CD4-positive, alpha-beta T cell treated with Interleukin-6 for 4 hours (primary cell): ENCODE measurements at regions not wholly inside any gene's neighbourhood (a gene's known extent, or its start where the extent isn't known, plus 50 kb on each side); places are given as distances from the start of the nearest gene placed in this dataset.

ENCODE experiments used
- DNase-seq: peaks from one replicate; pipeline ENCODE4 v3.0.0-alpha.2; 2020; ENCODE audit warnings: mixed read lengths

DNA sequence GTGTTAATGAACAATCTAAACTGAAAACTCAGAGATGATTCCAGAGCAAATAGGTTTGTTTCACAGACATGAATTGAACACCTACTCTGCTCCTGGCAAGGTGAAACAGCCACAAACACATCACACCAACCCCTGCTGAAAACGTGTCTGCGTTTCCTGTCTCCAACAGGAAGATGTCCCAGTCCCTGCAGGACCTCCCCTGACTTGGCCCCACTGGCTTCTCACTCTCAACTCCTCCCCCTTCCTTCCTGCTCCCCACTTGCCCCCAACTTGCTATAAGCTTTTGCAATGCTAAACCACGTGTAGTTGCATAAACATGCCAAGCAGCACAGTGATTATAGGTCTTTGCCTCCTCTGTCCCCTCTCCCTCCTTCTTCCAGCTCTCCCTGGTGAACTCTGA lies 567.6 kb downstream of the BCL11B start:
- DNase-seq: peak; percentile 57

DNA sequence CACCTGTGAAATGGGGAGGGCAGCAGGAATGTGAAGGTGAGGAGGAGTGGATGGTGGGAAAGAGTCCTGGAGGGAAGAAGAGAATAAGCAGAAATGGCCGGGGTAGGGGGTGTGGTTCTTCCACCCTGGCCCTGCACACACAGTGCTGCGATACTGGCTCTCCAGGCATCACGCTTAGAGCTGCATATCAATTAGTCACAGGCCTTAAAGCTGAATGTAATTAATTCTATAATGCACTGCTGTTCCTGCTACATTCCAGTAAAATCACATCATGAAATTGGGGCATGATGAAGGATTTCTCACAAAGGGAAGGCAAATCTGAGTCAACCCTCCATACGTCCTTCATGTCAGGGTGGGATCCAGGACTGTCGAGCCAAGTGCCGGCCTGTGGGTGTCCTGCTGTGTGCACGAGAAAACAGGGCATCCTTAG lies 566.1 kb downstream of the BCL11B start:
- DNase-seq: no peak

DNA sequence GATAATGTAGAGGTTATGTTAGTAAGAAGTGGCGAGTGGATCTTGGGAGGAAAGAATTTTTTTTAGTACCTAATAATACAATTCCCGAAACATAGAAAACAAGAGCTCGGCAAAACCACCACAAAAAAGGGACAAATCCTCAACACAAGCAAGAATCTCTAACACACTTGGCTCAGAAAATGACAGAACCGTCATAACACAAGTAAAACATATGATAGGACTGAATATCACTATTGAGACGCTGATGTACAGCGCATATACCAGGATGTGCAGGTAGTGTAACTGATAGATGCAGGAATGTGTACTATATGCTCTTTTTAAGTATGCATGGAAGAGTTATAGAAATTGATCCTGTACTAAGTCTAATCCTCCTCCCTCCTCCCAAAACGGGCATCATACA lies 564.5 kb downstream of the BCL11B start:
- no peak for DNase-seq

DNA sequence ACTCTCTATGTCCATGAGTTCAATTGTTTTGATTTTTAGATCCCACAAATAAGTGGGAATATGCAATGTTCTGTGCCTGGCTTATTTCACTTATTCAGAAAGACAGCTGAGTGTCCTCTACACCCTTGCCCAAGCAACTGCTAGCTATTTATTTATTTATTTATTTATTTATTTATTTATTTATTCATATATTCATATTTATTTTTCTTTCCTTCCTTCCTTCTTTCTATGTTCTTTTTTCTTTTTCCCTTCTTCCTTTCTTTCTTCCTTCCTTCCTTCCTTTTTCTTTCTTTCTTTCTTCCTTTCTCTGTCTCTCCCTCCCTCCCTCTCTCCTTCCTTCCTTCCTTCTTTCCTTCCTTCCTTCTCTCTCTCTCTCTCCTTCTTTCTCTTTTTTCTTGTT lies 563.4 kb downstream of the BCL11B start:
- no peak for DNase-seq

DNA sequence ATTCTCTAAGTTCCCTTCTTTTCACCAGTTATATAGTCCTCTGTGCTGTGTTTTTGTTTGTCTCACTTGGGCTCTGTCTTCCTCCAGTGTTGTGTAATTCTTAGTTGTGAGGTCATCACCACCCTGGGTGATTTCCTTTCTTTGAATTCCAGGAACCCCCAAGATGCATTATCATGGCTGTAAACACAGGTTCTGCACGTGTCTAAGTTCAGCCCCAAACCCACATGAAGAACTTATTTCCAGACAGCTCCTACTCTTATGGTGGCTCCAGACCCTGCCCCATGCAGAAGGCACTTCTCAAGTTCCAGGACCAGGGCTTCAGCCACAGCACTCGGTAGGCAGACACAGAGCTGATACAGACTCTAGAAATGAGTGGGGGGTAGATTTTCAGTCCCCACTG lies 560.5 kb downstream of the BCL11B start:
- DNase-seq: no peak

DNA sequence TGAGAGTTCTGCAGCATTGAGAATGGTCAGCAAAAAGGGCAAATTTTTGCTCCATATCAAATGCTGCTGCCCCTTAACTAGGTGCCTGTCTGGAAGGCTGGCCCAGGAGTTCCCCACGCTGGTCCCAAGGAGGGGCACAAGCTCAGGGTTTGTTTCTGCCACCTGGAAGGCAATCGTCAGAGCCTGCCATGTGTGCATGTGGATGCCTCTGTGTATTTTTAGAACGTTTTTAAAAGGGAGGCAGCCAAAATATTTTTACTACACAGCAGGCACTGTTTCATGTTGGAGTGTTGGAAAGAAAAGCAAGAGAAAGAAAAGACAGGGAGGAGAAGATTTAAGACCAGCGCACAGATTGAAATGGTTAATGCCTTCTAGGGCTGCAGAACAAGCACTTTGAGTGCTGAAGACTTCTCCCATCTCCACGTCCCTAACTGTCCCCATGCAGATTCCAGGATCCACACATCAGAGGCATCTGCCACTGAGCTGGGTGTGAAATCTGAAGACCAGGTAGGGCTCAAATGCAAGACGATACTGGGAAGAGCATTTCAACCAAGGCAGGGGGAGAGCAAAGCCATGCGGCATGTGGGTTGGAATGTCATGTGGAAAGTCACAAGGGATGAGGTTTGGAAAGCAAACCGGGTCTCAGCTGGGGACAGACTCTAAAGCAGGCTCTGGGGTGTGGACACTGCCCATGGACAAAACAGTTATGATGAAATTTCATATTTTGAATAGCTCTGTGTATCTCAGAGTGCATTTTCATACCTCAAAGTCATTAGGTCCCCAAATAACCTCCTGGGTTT lies 557.2 kb downstream of the BCL11B start:
- DNase-seq: no peak

DNA sequence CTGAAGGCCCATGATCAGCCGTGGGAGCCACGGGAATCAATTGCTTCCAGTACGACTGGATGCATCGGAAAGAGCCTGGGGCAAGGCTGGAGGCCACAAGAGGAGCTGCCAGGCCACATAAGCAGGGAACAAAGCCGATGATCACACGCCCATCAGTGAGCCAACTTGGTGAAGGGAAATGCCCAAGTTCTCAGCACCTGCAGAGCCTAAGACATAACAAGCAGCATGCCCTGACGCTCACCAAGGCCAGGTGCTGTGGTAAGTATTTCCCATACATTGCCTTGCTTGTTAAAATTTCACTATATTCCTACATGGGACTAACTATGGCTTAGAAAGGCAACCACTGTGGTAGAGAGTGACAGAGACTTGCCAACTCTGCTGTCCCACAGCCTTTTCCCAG lies 555.9 kb downstream of the BCL11B start:
- no peak for DNase-seq

DNA sequence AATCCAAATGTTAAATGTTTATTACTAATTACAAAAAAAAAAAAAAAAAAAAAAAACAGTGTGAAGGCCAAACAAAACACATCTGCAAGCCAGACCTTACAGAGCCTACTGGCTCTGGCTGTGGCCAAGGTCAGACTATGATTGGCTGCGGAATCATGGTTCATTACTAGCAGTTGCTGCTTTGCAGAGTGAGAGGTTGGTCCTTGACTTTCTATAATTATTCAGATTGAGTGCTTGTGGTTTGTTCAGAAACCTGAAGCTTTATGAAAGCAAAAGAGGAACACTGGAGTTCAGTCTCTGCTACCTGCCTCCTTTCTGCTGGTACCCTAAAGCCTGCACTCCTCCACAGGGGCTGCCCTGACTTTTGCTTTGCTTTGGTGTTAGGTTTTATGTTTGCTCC lies 550.9 kb downstream of the BCL11B start:
- no peak for DNase-seq

DNA sequence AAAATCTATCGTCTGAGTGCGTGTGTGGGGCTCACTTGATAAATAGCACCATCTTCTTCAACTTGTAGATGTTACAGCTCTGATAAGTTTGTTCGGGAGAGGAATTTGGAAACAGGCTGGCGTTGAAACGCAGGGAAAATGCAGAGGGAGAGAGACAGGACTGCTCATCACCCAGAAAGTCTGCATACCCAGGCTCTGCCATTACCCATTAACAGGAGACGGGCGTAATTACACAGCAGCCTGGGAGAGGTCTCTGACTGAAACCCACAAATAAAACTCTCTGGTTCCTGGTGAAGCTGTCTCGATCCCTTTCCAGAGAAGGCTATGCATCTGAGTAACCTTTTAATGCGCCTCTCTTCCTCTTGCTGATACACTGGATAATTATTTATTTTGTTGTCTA lies 547.3 kb downstream of the BCL11B start:
- no peak for DNase-seq

DNA sequence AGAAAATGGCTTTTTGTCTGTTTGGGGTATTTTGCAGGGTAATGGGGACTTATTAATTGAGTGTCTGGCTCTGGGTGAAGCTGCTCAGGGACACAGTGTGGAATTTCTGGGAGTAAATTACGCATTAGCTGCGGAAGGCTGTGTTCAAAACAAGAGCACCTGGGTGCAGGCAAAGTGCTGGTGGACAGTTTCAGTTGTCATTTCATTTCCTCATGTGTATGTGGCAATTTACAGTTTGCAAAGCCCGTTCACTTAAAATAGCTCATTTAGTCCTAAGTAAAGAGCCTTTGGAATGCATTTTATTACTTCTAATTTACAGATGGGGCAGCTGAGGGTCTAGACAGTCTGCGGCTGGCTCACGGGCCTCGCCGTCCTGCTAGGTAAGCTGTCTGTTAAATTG lies 546.8 kb downstream of the BCL11B start:
- no peak for DNase-seq

DNA sequence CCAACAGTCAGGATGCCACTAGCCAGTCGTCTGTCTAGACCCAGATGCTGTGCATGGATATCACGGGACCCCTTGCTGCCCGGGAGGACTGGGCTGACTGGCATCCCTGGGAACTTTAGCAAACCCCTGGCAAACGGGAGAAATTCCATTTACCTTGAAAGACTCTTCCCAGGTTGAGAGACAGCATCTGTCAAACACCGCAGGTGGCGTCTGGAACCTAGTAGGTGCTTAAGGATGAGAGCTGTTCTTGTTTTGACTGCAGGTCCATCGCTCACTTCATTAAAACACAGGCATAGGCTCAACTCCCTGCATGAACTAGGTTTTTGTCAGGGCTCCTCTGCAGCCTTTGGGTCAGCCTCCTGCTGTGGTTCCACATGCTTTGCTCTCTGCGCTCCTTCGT lies 546.3 kb downstream of the BCL11B start:
- DNase-seq: no peak

DNA sequence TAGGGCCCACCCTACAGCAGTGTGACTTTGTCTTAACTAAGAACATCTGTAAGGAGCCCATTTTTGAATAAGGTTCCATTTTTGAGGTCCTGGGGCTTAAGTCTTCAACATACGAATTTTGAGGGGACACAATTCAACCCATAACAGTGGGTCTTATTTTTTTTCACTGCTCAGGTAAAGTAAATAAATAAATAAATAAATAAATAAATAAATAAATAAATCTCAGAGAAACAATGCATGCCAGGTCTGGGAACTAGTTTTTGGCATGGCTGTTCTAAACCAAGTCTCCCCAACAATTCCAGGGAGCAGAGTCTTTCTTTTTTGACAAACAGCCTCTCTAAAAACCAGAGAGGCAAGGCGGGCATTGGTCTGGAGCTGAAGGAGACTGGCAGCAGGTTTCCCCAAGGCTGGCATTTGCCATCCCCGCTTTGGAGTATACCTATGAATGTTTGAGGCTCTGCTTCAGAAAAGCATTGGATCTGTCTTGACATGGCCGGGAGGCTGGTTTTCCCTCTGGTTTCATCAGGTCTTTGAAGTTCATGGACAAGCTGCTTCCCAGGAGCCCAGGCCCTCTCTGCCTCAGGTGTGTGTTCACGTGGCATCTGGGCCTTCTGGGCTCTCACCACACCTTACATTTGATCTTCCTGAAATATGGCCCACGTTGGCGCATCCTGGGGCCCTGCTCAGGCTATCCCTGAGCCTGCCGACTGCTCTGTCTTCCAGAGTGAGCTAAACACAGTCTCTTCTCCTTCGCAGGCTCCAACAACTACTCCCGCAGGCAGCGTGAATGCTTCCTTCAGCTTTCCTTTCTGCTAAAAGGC lies 545.2 kb downstream of the BCL11B start:
- DNase-seq: no peak

DNA sequence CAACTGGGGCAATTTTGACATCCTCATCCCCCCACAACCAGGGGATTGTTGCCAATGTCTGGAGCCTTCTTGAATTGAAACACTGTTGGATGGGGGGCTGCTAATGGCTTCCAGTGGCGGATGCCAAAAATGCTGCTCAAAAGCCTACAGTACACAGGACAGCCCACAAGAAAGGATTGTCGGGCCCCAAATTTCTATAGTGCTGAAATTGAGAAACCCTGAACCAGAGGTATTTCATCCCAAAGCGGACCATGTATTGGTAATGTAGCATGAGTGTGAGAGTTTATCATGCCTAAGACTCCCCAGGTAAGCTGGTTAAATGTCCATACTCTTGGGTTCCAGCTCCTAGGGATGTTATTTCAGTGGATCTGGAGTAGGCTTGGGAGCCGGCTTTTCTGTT lies 544.0 kb downstream of the BCL11B start:
- no peak for DNase-seq

DNA sequence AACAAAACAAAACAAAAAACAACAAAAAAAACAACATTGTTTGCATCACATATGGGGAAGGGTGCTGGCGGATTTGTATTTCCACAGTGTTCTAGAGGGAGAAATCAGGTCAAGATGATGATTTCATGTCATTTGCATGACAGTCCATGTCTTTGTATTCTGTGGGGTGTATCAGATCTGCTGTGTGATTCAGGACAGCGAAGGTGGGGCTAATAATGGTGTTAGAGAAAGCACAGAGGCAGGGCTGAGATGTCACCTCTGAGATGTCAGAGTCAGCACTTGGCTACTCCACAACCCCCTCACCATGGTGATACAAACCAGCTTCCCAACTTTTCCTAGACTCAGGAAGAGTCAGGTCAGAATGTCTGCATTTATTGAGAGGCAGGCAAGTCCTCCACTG lies 543.2 kb downstream of the BCL11B start:
- no peak for DNase-seq

DNA sequence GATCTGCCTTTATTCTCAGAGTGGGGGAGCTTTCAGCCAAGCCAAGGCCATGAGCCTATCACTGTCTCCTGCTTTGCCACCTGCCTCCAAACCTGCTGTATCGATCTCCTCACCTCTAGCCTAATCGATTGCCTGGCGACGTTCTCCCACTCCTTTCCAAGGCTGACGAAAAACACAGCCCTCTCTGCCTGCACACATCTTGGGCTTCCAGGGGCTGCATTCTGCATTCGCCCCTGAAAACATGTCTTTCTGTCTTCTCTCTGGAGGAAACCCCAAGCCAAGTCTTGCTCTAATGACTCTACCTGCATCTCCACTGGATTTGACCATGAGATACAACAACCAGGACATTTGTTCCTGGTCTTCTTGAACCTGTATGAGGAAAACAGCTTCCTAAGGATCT lies 540.7 kb downstream of the BCL11B start:
- no peak for DNase-seq

DNA sequence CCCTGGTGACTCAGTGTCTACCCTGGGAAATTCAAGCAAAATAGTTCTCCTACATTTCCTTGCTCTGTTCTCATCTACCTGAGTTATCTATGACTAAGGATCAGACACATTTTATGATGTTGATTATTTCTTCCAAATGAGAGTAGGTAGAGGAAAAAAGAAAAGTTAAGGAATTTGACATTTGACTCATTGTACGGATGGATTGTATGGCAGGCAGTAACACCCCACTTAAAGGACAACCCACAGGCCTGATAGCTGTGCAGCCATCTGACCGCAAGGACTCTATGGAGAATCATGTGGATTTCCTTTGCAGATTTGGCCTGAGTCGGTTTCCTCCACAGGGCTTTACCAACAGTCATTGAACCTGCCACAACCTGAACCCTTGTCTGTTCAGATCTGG lies 540.3 kb downstream of the BCL11B start:
- no peak for DNase-seq

DNA sequence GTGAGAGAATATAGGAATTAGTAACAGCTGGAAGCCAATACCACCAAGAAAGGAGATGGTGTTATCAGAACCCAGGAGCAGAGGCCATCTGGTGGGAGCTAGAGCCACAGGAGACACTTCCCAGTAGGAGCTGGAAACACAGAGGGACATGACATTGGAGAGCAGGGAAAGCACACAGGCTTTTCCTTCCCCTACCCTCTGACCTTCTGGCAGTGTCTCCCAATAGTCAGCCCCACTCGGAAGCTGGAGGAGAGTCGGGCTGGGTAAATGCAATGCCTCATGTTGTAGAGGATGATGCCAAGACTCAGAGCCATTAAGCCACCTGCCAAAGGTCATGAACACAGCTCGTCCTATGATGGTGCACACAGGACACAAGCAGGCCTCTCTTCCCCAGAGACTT lies 538.5 kb downstream of the BCL11B start:
- DNase-seq: no peak

DNA sequence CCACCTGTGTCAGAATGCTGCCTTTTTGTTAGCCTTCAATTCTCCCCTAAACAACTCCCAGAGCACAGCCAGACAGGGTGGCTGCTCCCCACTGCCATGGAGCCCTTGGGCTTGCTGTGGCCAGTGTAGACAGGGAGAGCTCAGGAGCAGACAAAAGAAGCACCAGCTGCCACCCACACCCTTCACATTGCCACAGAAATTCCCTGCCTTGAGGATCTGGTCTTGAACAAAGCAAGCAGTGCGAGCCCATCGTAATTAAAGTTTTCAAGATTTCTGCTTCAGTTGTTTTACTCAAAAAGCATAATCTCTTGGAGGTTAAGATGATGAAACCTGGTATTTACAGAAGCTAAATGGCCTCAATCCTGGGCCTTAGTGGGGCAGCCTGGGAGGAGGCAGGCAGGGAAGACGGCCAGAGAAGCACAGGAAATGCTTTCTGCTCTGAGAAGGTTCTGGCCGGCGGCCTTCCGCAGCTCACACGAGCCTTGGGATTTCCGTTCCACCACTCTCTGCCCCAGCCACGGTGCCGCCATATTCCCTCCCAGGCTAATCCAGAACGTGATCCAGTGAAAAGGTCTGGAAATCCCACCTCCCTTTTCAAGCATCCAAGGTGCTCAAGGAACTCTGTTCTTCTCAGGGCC lies 535.2 kb downstream of the BCL11B start:
- DNase-seq: no peak

DNA sequence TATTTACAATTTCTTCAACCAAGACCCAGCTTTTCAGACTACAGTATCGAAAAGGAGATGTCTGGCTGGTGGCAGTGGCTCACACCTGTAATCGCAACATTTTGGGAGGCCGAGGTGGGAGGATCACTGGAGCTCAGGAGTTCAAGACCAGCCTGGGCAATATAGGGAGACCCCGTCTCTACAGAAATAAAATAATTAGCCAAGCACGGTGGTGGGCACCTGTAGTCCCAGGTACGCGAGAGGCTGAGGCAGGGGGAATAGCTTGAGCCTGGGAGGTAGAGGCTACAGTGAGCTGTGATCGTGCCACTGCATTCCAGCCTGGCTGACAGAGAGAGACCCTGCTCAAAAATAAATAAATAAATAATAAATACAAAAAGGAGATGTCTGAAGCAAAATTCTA lies 530.5 kb downstream of the BCL11B start:
- no peak for DNase-seq

DNA sequence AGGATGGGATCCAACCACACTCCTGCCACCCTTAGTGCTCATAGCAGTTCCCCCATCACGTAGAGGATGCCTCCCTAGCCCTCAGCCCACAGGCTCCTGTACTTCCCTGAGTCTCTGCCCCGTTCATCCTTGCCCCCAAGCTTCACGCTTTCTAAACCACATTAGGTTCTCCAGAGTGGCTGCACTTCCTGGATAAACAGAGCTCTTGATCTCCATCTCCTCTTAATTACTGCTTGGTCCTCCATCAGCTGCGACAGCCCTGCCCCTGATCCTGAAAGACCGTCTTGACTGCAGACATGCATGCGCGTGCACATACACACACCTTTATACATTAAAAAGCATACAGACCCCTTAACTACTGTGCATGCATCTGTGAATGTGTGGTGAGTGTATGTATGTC lies 530.0 kb downstream of the BCL11B start:
- no peak for DNase-seq

DNA sequence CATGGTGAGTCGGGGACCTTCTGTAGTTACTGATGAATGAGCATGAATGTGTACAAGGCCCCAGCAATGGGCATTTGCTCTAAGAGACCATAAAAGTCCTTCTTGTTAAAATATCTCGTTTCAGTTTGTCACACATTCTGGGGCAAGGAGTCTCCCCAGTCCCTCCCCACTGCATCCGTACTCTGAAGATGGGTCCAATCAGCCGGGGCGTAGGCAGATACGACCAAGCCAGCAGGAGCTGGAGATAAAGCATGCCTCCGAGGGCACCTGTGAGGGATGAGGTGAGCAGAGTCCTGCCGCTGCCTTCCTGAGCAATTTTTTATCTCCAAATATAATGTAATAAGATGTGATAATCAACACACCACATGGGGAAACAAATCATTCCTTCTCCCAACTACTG lies 528.5 kb downstream of the BCL11B start:
- no peak for DNase-seq

DNA sequence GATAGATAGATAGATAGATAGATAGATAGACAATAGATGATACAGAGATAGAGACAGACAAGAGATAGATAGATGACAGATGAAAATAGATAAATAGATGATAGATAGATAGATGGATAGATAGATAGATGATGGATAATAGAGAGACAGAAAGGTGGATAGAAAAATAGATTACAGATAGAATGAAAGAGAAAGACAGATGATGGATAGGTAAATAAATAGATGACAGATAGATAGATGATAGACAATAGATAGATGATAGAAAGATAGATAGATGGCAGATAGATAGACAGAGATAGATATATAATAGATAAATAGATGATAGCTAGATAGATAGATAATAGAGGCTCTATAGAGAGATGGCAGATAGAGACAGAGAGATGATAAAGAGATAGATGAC lies 523.0 kb downstream of the BCL11B start:
- DNase-seq: no peak

DNA sequence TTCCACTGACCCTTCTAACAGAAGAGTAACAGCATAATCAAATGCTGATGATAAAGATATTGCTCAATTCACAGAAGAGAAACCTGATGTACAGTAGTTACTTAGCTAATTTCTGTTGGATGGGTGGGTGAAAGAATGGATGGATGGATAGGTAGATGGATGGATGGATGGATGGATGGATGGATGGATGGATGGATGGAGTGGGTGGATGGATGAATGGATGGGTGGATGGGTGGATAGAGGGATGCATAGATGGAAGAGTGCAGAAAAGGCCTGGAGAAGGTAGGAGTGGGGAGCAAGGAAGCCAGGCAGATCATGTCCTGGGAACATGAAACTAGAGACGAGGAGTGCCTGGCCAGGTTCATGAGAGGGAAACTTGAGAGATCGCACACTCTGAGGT lies 520.9 kb downstream of the BCL11B start:
- DNase-seq: no peak

DNA sequence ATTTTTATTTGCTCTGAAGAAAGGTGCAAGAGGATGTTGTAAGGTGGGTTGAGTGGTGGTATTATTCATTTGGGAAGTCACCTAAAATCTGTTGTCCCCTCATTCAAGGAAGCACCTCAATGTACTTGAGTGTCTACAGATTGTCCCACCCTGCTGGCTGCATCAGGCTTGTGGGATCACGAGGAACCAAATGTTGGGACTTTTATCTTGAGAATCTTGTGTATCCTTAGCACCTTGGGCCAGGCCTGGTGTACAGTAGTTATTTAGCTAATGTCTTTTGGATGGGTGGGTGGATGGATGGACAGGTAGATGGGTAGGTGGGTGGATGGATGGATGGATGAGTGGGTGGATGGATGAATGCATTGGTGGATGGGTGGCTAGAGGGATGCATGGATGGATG lies 519.3 kb downstream of the BCL11B start:
- DNase-seq: no peak
